DND-41 (cell line): ENCODE measurements at regions not wholly inside any gene's neighbourhood (a gene's known extent, or its start where the extent isn't known, plus 50 kb on each side); places are given as distances from the start of the nearest gene placed in this dataset.

Experiments used
- ATAC-seq: fragments of 200-7000 bp; cut with Tn5 transposase; 3 replicates; pipeline ENCODE4 v1.9.1; 2021; ENCODE audit warnings: low read depth; ENCODE audit not compliant: insufficient read depth
- DNase-seq: peaks from one replicate; pipeline ENCODE4 v3.0.0-alpha.2; 2020
- H2AFZ ChIP-seq: 2 replicates; pipeline ENCODE4 v1.6.0; 2012; ENCODE audit warnings: low read depth, low read length
- H3K27ac ChIP-seq: 2 replicates; pipeline ENCODE4 v1.5.1; 2012; ENCODE audit warnings: low read length, inconsistent platforms
- H3K27me3 ChIP-seq: fragments of 200-600 bp; sonication (generic); 2 replicates; pipeline ENCODE4 v1.6.0; 2012; ENCODE audit warnings: low read length, mild to moderate bottlenecking, inconsistent platforms; ENCODE audit not compliant: insufficient read depth, poor library complexity
- H3K36me3 ChIP-seq: 2 replicates; pipeline ENCODE4 v1.5.1; 2012; ENCODE audit warnings: low read length, inconsistent platforms; ENCODE audit not compliant: insufficient read depth
- H3K4me1 ChIP-seq: 2 replicates; pipeline ENCODE4 v1.5.1; 2012; ENCODE audit warnings: mild to moderate bottlenecking, low read length; ENCODE audit not compliant: insufficient read depth
- H3K4me2 ChIP-seq: 2 replicates; pipeline ENCODE4 v1.6.0; 2012; ENCODE audit warnings: mild to moderate bottlenecking, moderate library complexity, low read length, inconsistent platforms; ENCODE audit not compliant: insufficient read depth
- H3K4me3 ChIP-seq, 2 experiments: fragments of 200-600 bp in 1 of 2; shearing (Covaris generic) in 1 of 2; 2 replicates each; pipeline ENCODE4 v1.5.1; 2012 to 2016; ENCODE audit warnings: inconsistent platforms in 2 of 2, low read length in 2 of 2, mild to moderate bottlenecking in 2 of 2, low read depth in 1 of 2, moderate library complexity in 1 of 2
- H3K79me2 ChIP-seq: 2 replicates; pipeline ENCODE4 v1.6.0; 2012; ENCODE audit warnings: low read length, inconsistent platforms; ENCODE audit not compliant: insufficient read depth
- H3K9ac ChIP-seq: 2 replicates; pipeline ENCODE4 v1.6.0; 2012; ENCODE audit warnings: low read depth, mild to moderate bottlenecking, inconsistent platforms, low read length, moderate library complexity
- H3K9me3 ChIP-seq: 2 replicates; pipeline ENCODE4 v1.5.1; 2012; ENCODE audit warnings: low read length, moderate library complexity, mild to moderate bottlenecking, inconsistent platforms; ENCODE audit not compliant: insufficient read depth, severe bottlenecking
- H4K20me1 ChIP-seq: 2 replicates; pipeline ENCODE4 v1.6.0; 2012; ENCODE audit warnings: low read length; ENCODE audit not compliant: insufficient read depth
- CTCF ChIP-seq: IDR thresholded peaks from 2 replicates; pipeline ENCODE4 v1.5.1; 2012; ENCODE audit warnings: borderline replicate concordance, low read length, moderate library complexity, mild to moderate bottlenecking; ENCODE audit not compliant: poor library complexity, severe bottlenecking; ENCODE audit errors: extremely low read depth
- EZH2 ChIP-seq: IDR thresholded peaks from 3 replicates; pipeline ENCODE4 v1.6.1; 2012; ENCODE audit warnings: borderline replicate concordance, low read depth, mild to moderate bottlenecking, moderate library complexity, low read length, inconsistent platforms; ENCODE audit not compliant: severe bottlenecking

- H3K27me3 ChIP-seq: no peaks in the 10 kb centered on the region
- no peaks in the 10 kb centered on the region for H3K36me3 ChIP-seq
- H3K4me2 ChIP-seq: no peak overlapping the region
- TF ChIP-seq EZH2 (no peak), CTCF (no peak)
- no peak overlapping the region for H2AFZ ChIP-seq
- no peak overlapping the region for H3K27ac ChIP-seq
- H3K4me1 ChIP-seq: no peaks in the 10 kb centered on the region
- no peaks in the 10 kb centered on the region for H3K79me2 ChIP-seq
- H3K4me3 ChIP-seq: no peak overlapping the region
- H3K9ac ChIP-seq: no peak overlapping the region
- DNase-seq: no peak
- no peaks in the 10 kb centered on the region for H3K9me3 ChIP-seq
- H4K20me1 ChIP-seq: no peaks in the 10 kb centered on the region
- ATAC-seq: no peak
Measured at GRCh38 chr4:158111241-158111640, 61.6 kb downstream of the GASK1B start.

- H3K27me3 ChIP-seq: no peaks in the 10 kb centered on the region
- no peaks in the 10 kb centered on the region for H3K9me3 ChIP-seq
- no peak overlapping the region for H3K4me2 ChIP-seq
- H3K36me3 ChIP-seq: no peaks in the 10 kb centered on the region
- H2AFZ ChIP-seq: no peak overlapping the region
- ATAC-seq (no peak), DNase-seq (no peak)
- no peak overlapping the region for H3K9ac ChIP-seq
- no peaks in the 10 kb centered on the region for H3K79me2 ChIP-seq
- H4K20me1 ChIP-seq: no peaks in the 10 kb centered on the region
- H3K4me3 ChIP-seq: no peak overlapping the region
- no peak for TF ChIP-seq EZH2
- TF ChIP-seq CTCF: no peak
- H3K4me1 ChIP-seq: no peaks in the 10 kb centered on the region
- H3K27ac ChIP-seq: no peak overlapping the region
Measured at GRCh38 chr4:158102904-158103303, 69.9 kb downstream of the GASK1B start.

- Histone ChIP-seq H3K79me2 (no peaks in the 10 kb centered on the region), H3K4me1 (no peaks in the 10 kb centered on the region), H3K36me3 (no peaks in the 10 kb centered on the region), H3K4me2 (no peak overlapping the region), H3K9me3 (no peaks in the 10 kb centered on the region), H4K20me1 (no peaks in the 10 kb centered on the region), H2AFZ (no peak overlapping the region), H3K27ac (no peak overlapping the region), H3K4me3 (no peak overlapping the region), H3K9ac (no peak overlapping the region), H3K27me3 (no peaks in the 10 kb centered on the region)
- DNase-seq (no peak), ATAC-seq (no peak)
- TF ChIP-seq CTCF (no peak), EZH2 (no peak)
Measured at GRCh38 chr4:158099686-158100085, 73.1 kb downstream of the GASK1B start.

- Histone ChIP-seq H3K79me2 (no peaks in the 10 kb centered on the region), H3K36me3 (no peaks in the 10 kb centered on the region), H3K9ac (no peak overlapping the region), H3K4me3 (no peak overlapping the region), H3K4me2 (no peak overlapping the region), H2AFZ (no peak overlapping the region), H3K27me3 (no peaks in the 10 kb centered on the region), H4K20me1 (no peaks in the 10 kb centered on the region), H3K4me1 (no peaks in the 10 kb centered on the region), H3K27ac (no peak overlapping the region), H3K9me3 (no peaks in the 10 kb centered on the region)
- ATAC-seq (no peak), DNase-seq (no peak)
- TF ChIP-seq EZH2: no peak
- TF ChIP-seq CTCF: no peak
Measured at GRCh38 chr4:158098802-158099201, 74.0 kb downstream of the GASK1B start.
